OCI-LY7 (cell line): ENCODE measurements at regions not wholly inside any gene's neighbourhood (a gene's known extent, or its start where the extent isn't known, plus 50 kb on each side); places are given as distances from the start of the nearest gene placed in this dataset.

Experiments used
- BruUV-seq: library from RNA; stranded (reverse); fragments of 400-500 nt; replicated peaks from 2 replicates; lab custom pipeline; 2021; lab: Mats Ljungman, UMichigan
- CTCF ChIA-PET: fragments of 300-600 bp; sonication (Branson Sonifier 250); formaldehyde crosslinking; loops from one replicate; lab custom pipeline; 2022; ENCODE audit warnings: antibody characterized with exemption; ENCODE audit not compliant: unreplicated experiment; lab: Charles Lee
- POLR2A ChIA-PET: fragments of 300-600 bp; sonication (Branson Sonifier 250); formaldehyde crosslinking; loops from one replicate; lab custom pipeline; 2022; ENCODE audit warnings: antibody characterized with exemption; lab: Charles Lee
- DNase-seq: peaks from one replicate; pipeline ENCODE4 v3.0.0-alpha.2; 2015; ENCODE audit warnings: low spot score
- H2AFZ ChIP-seq: fragments of 200-600 bp; sonication (generic), shearing (Covaris generic); 2 replicates; pipeline ENCODE4 v1.6.1; 2014; ENCODE audit warnings: mild to moderate bottlenecking, antibody characterized with exemption, low read length, moderate library complexity
- H3K27ac ChIP-seq: fragments of 200-600 bp; sonication (generic); 2 replicates; pipeline ENCODE4 v1.5.1; 2014; ENCODE audit warnings: mixed run types, low read depth, mild to moderate bottlenecking, moderate library complexity, low read length, inconsistent platforms; ENCODE audit not compliant: poor library complexity, severe bottlenecking
- H3K36me3 ChIP-seq: fragments of 200-600 bp; sonication (generic); 2 replicates; pipeline ENCODE4 v1.6.1; 2014; ENCODE audit warnings: mild to moderate bottlenecking, antibody characterized with exemption, low read length, moderate library complexity, mixed read lengths; ENCODE audit not compliant: insufficient read depth
- H3K4me1 ChIP-seq: fragments of 200-600 bp; sonication (generic); 2 replicates; pipeline ENCODE4 v1.5.1; 2014; ENCODE audit warnings: mild to moderate bottlenecking, low read length; ENCODE audit not compliant: insufficient read depth, poor library complexity, severe bottlenecking
- H3K4me2 ChIP-seq: fragments of 200-600 bp; sonication (generic); 2 replicates; pipeline ENCODE4 v1.6.1; 2014; ENCODE audit warnings: mild to moderate bottlenecking, low read length
- H3K4me3 ChIP-seq: fragments of 200-600 bp; sonication (generic); 2 replicates; pipeline ENCODE4 v1.5.1; 2014; ENCODE audit warnings: mild to moderate bottlenecking, low read depth, low read length; ENCODE audit not compliant: poor library complexity, severe bottlenecking
- H3K79me2 ChIP-seq: fragments of 200-600 bp; sonication (generic); 2 replicates; pipeline ENCODE4 v1.6.1; 2016; ENCODE audit warnings: low read depth, mild to moderate bottlenecking, low read length, moderate library complexity, mixed read lengths; ENCODE audit not compliant: insufficient read depth
- H3K9me2 ChIP-seq: fragments of 200-600 bp; sonication (generic); 2 replicates; pipeline ENCODE4 v1.6.1; 2016; ENCODE audit warnings: mild to moderate bottlenecking, low read length, mixed read lengths; ENCODE audit not compliant: insufficient read depth
- H3K9me3 ChIP-seq: fragments of 200-600 bp; sonication (generic); 2 replicates; pipeline ENCODE4 v1.6.1; 2014; ENCODE audit warnings: mild to moderate bottlenecking, mixed run types, low read length, mixed read lengths
- H4K20me1 ChIP-seq: fragments of 200-600 bp; sonication (generic); 2 replicates; pipeline ENCODE4 v1.6.1; 2014; ENCODE audit warnings: mild to moderate bottlenecking, antibody characterized with exemption, low read length, moderate library complexity, mixed read lengths; ENCODE audit not compliant: insufficient read depth
- CTCF ChIP-seq: fragments of 200-600 bp; sonication (generic); conservative IDR thresholded peaks from 2 replicates; pipeline ENCODE4 v1.5.1; 2014; ENCODE audit warnings: mild to moderate bottlenecking, antibody characterized with exemption, low read length, moderate library complexity, mixed read lengths
- EZH2phosphoT487 ChIP-seq: fragments of 200-600 bp; sonication (generic); IDR thresholded peaks from 2 replicates; pipeline ENCODE4 v1.6.1; 2018; ENCODE audit warnings: low read depth, borderline replicate concordance, mild to moderate bottlenecking, mixed run types, antibody characterized with exemption, low read length, moderate library complexity, mixed read lengths
- intact Hi-C: fragments of 100-400 bp; cut with micrococcal nuclease; formaldehyde crosslinking; loops from one replicate; pipeline ENCODE4 v1.10.0; 2022; ENCODE audit not compliant: unreplicated experiment

DNA sequence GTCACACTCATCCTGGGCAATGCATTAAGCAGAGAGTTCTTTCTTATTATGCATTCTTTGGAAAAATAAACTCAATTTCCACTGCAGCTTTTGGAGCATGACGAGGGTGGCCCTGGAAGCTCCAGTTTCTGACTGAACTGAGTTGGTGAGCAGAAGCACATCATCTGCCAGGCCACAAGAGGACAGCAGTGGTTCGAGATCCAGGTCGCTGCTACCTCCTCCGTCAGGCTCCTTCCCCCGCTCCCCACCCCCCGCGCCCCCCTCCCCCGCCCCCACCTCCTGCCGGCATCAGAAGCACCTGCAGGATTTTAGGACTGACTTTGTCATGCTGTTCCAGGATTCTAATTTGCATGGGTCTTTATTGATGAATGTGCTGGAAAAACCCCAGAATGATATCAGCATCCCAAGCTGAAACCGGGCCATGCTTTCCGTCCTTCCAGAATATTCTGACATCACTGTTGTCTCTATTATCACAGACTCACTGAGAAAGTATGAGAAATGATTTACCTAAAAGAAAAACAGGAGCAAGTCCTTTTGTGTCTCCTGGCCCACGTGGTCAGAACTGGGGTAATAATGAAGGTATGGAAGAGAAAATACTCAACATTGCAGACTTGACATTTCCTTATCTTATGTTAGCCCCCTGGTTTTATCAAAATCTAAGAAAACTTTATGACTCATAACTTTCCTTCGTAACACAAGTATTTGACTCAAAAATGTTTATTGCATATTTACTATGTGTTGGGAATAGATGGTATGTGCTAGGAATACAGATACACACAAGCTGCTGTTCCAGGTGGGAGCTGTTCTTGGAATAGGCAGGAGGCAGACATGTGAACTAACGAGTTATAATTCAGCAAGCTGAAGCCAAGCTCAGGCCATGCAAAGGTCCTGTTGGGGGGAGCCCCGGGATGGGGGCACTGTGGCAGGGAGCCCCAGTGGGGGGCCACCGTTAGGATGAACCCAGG, 220.2 kb upstream of the EXOC2 start:
- Histone ChIP-seq H3K27ac (no peak overlapping the region), H3K36me3 (no peaks in the 10 kb centered on the region), H4K20me1 (no peaks in the 10 kb centered on the region), H3K4me1 (no peaks in the 10 kb centered on the region), H3K9me3 (no peaks in the 10 kb centered on the region), H2AFZ (no peak overlapping the region), H3K79me2 (no peaks in the 10 kb centered on the region), H3K9me2 (no peaks in the 10 kb centered on the region), H3K4me3 (no peak overlapping the region), H3K4me2 (no peak overlapping the region)
- intact Hi-C loops = no loop called here
- TF ChIP-seq CTCF (0 out of 2 replicates have a peak, but pooled peaks have one; percentile 23), EZH2phosphoT487 (no peak)
- BruUV-seq = no TSS peak
- DNase-seq = peak; percentile 5
- POLR2A ChIA-PET = interaction anchor here (0.7 kb wide), 1 partner anchor 86 kb away, joined by 3 read pairs; no protein-coding TSS in a partner anchor
- CTCF ChIA-PET = no interaction called here

- no peaks in the 10 kb centered on the region for H3K36me3 ChIP-seq
- no peaks in the 10 kb centered on the region for H3K9me2 ChIP-seq
- no peaks in the 10 kb centered on the region for H4K20me1 ChIP-seq
- TF ChIP-seq CTCF (no peak), EZH2phosphoT487 (no peak)
- no peak overlapping the region for H2AFZ ChIP-seq
- CTCF ChIA-PET = interaction anchor here (0.7 kb wide), 1 partner anchor 8 kb away, joined by 3 read pairs; no protein-coding TSS in a partner anchor
- no TSS peak for BruUV-seq
- no peaks in the 10 kb centered on the region for H3K9me3 ChIP-seq
- H3K4me1 ChIP-seq = no peaks in the 10 kb centered on the region
- intact Hi-C loops = no loop called here
- no peak overlapping the region for H3K27ac ChIP-seq
- no peak overlapping the region for H3K4me2 ChIP-seq
- DNase-seq = no peak
- no peak overlapping the region for H3K4me3 ChIP-seq
- POLR2A ChIA-PET = interaction anchor here (0.7 kb wide), 1 partner anchor 304 kb away, joined by 3 read pairs; no protein-coding TSS in a partner anchor
- no peaks in the 10 kb centered on the region for H3K79me2 ChIP-seq
These were observed 215.0 kb upstream of the EXOC2 start for GRCh38 chr6:907928-908327.

GRCh38 chr6:906920-907319, 214.0 kb upstream of the EXOC2 start:
- no peaks in the 10 kb centered on the region for H3K9me2 ChIP-seq
- no peaks in the 10 kb centered on the region for H3K9me3 ChIP-seq
- ChIA-PET POLR2A (no interaction called here), CTCF (no interaction called here)
- no peaks in the 10 kb centered on the region for H4K20me1 ChIP-seq
- DNase-seq = no peak
- no peak overlapping the region for H3K4me2 ChIP-seq
- intact Hi-C loops = no loop called here
- TF ChIP-seq EZH2phosphoT487 (no peak), CTCF (no peak)
- no peaks in the 10 kb centered on the region for H3K36me3 ChIP-seq
- H3K79me2 ChIP-seq = no peaks in the 10 kb centered on the region
- no peak overlapping the region for H3K27ac ChIP-seq
- no peak overlapping the region for H2AFZ ChIP-seq
- H3K4me1 ChIP-seq = no peaks in the 10 kb centered on the region
- no TSS peak for BruUV-seq
- no peak overlapping the region for H3K4me3 ChIP-seq
